ENCODE measurements at regions not wholly inside any gene's neighbourhood (a gene's known extent, or its start where the extent isn't known, plus 50 kb on each side); places are given as distances from the start of the nearest gene placed in this dataset.

- Mint-ChIP-seq H3K4me1 (no peaks in the 10 kb centered on the region), H3K27me3 (ENCODE audit: low read depth in 3 of 3) (peaks cover 12 to 26% (median 15%) of the 10 kb centered on the region in 3 donors), H3K36me3 (no peaks in the 10 kb centered on the region), H3K4me3 (no peak overlapping the region), H3K27ac (no peak overlapping the region), H3K9me3 (peaks cover 0 to 10% (median 4%) of the 10 kb centered on the region in 7 donors)
- H2AFZ ChIP-seq (ENCODE audit: insufficient read depth, low read depth, low read length, poor library complexity, severe bottlenecking) = no peak overlapping the region
- H3K36me3 ChIP-seq (replicated peaks in 1 of 2; ENCODE audit: control insufficient read depth in 1 of 2, insufficient read depth in 2 of 2, low read length in 2 of 2) = no peaks in the 10 kb centered on the region
- no peak overlapping the region for H3K4me2 ChIP-seq (replicated peaks; ENCODE audit: extremely low read depth, low read length, poor library complexity, severe bottlenecking)
- DNase-seq = no peak
- intact Hi-C loops (cut with micrococcal nuclease) = no loop called here
- H3K79me2 ChIP-seq (ENCODE audit: insufficient read depth, low read length) = no peaks in the 10 kb centered on the region
- no peak overlapping the region for H3K4me3 ChIP-seq (replicated peaks in 1 of 3; ENCODE audit: low read depth in 2 of 3, low read length in 3 of 3)
- TF ChIP-seq CTCF (IDR thresholded peaks at IDR 0.05) = no peak
- no peak overlapping the region for H3K9ac ChIP-seq (ENCODE audit: insufficient read depth, low read length, poor library complexity, severe bottlenecking)
- no peaks in the 10 kb centered on the region for H4K20me1 ChIP-seq (ENCODE audit: insufficient read depth, low read length)
- no peak overlapping the region for H3K27ac ChIP-seq (ENCODE audit: low read depth in 1 of 2, low read length in 2 of 2)
- H3K27me3 ChIP-seq (ENCODE audit: control insufficient read depth in 2 of 2, insufficient read depth in 2 of 2, low read length in 2 of 2) = no peaks in the 10 kb centered on the region
- no peaks in the 10 kb centered on the region for H3K4me1 ChIP-seq (ENCODE audit: control insufficient read depth in 1 of 2, insufficient read depth in 2 of 2, low read length in 2 of 2)
- WGBS (ENCODE audit: insufficient coverage) = 40% methylated on average over 10 of the region's 10 CpGs
- no peaks in the 10 kb centered on the region for H3K9me3 ChIP-seq (replicated peaks in 1 of 2; ENCODE audit: control insufficient read depth in 1 of 2, insufficient read depth in 1 of 2, low read length in 2 of 2)
Measured at GRCh38 chr20:48541581-48542071, 286.2 kb downstream of the PREX1 start.

GRCh38 chr20:48538856-48539255, 288.9 kb downstream of the PREX1 start:
- no peak overlapping the region for H3K4me3 ChIP-seq (replicated peaks in 1 of 3; ENCODE audit: low read depth in 2 of 3, low read length in 3 of 3)
- Mint-ChIP-seq H3K4me1 (no peaks in the 10 kb centered on the region), H3K4me3 (no peak overlapping the region), H3K27ac (no peak overlapping the region), H3K27me3 (ENCODE audit: low read depth in 3 of 3) (peaks cover 14 to 28% (median 15%) of the 10 kb centered on the region in 3 donors), H3K36me3 (no peaks in the 10 kb centered on the region), H3K9me3 (peaks cover 0 to 10% (median 4%) of the 10 kb centered on the region in 7 donors)
- no peak overlapping the region for H3K4me2 ChIP-seq (replicated peaks; ENCODE audit: extremely low read depth, low read length, poor library complexity, severe bottlenecking)
- no peak overlapping the region for H3K27ac ChIP-seq (ENCODE audit: low read depth in 1 of 2, low read length in 2 of 2)
- H2AFZ ChIP-seq (ENCODE audit: insufficient read depth, low read depth, low read length, poor library complexity, severe bottlenecking) = no peak overlapping the region
- no peaks in the 10 kb centered on the region for H3K36me3 ChIP-seq (replicated peaks in 1 of 2; ENCODE audit: control insufficient read depth in 1 of 2, insufficient read depth in 2 of 2, low read length in 2 of 2)
- H3K27me3 ChIP-seq (ENCODE audit: control insufficient read depth in 2 of 2, insufficient read depth in 2 of 2, low read length in 2 of 2) = no peaks in the 10 kb centered on the region
- no peaks in the 10 kb centered on the region for H4K20me1 ChIP-seq (ENCODE audit: insufficient read depth, low read length)
- no peaks in the 10 kb centered on the region for H3K4me1 ChIP-seq (ENCODE audit: control insufficient read depth in 1 of 2, insufficient read depth in 2 of 2, low read length in 2 of 2)
- 75% methylated on average over 2 of the region's 3 CpGs for WGBS (ENCODE audit: insufficient coverage)
- no peak for DNase-seq
- intact Hi-C loops (cut with micrococcal nuclease) = no loop called here
- no peaks in the 10 kb centered on the region for H3K9me3 ChIP-seq (replicated peaks in 1 of 2; ENCODE audit: control insufficient read depth in 1 of 2, insufficient read depth in 1 of 2, low read length in 2 of 2)
- H3K79me2 ChIP-seq (ENCODE audit: insufficient read depth, low read length) = no peaks in the 10 kb centered on the region
- H3K9ac ChIP-seq (ENCODE audit: insufficient read depth, low read length, poor library complexity, severe bottlenecking) = no peak overlapping the region
- TF ChIP-seq CTCF (IDR thresholded peaks at IDR 0.05) = no peak

Measured in CD14-positive monocyte (primary cell).